Heart right ventricle (tissue), 16 donors: ENCODE measurements at regions not wholly inside any gene's neighbourhood (a gene's known extent, or its start where the extent isn't known, plus 50 kb on each side); places are given as distances from the start of the nearest gene placed in this dataset.

Experiments
- ATAC-seq, 8 donors: fragments of 200-7000 bp; cut with Tn5 transposase; one replicate each; pipeline ENCODE4 v1.9.1; 2020; ENCODE audit warnings: mild to moderate bottlenecking in 8 of 8, moderate library complexity in 8 of 8, moderate number of reproducible peaks in 1 of 8
- DNase-seq, 2 donors: peaks; one replicate each; pipeline ENCODE4 v3.0.0-alpha.2; 2020
- H3K27ac ChIP-seq, 10 donors: fragments of 200-600 bp; sonication (generic) in 2 of 10; one replicate each; pipeline versions ENCODE4 v1.5.0 to v1.8.0; 2020 to 2022; ENCODE audit warnings: mild to moderate bottlenecking in 3 of 10
- H3K27me3 ChIP-seq, 7 donors: fragments of 200-600 bp; one replicate each; pipeline ENCODE4 v1.8.0; 2021 to 2022; ENCODE audit warnings: mild to moderate bottlenecking in 2 of 7
- H3K36me3 ChIP-seq, 9 donors: fragments of 200-600 bp; sonication (generic) in 1 of 9; one replicate each; pipeline versions ENCODE4 v1.5.0 to v1.8.0; 2020 to 2022; ENCODE audit warnings: mild to moderate bottlenecking in 2 of 9
- H3K4me1 ChIP-seq, 9 donors: fragments of 200-600 bp; sonication (generic) in 1 of 9; one replicate each; pipeline versions ENCODE4 v1.5.0 to v1.8.0; 2020 to 2022; ENCODE audit warnings: mild to moderate bottlenecking in 4 of 9
- H3K4me3 ChIP-seq, 10 donors: fragments of 200-600 bp; sonication (generic) in 2 of 10; one replicate each; pipeline versions ENCODE4 v1.5.0 to v1.8.0; 2020 to 2022; ENCODE audit warnings: mild to moderate bottlenecking in 7 of 10, moderate library complexity in 2 of 10
- H3K9me3 ChIP-seq, 11 donors: fragments of 200-600 bp in 10 of 11; sonication (generic) in 2 of 11; one replicate each; pipeline versions ENCODE4 v1.5.0 to v1.8.0; 2013 to 2022; ENCODE audit warnings: mild to moderate bottlenecking in 2 of 11, control low read depth in 1 of 11, moderate library complexity in 1 of 11
- CTCF ChIP-seq, 9 donors: fragments of 200-600 bp; sonication (generic) in 2 of 9; IDR thresholded peaks; one replicate each; pipeline versions ENCODE4 v1.5.0 to v1.8.0; 2021 to 2022; ENCODE audit warnings: antibody characterized with exemption in 9 of 9, mild to moderate bottlenecking in 5 of 9, moderate library complexity in 1 of 9
- WGBS, 2 donors: extraction: QIAGEN DNeasy Blood & Tissue Kit; methylation state at CpG; one replicate each; pipeline ENCODE4 v1.1.7; 2013; ENCODE audit warnings: inconsistent platforms in 1 of 2; 5-methylcytosine and 5-hydroxymethylcytosine counted together
- intact Hi-C, 10 donors: fragments of 100-400 bp; cut with DNase I; formaldehyde crosslinking; loops; one replicate each; pipeline versions ENCODE4 v1.11.1 to v1.14.2; 2022
- donor health status: Arrhythmogenic right ventricular cardiomyopathy.
- donor health status: ischemic (EF 13 %, LVEDD 7.1; RV severe dilation, severe dysfunction).
- donor health status: healthy with polysubstance abuse.
- donor health status: DM: no; HTN: yes; CAD: no.
- donor health status: DM: no; HTN: no; CAD: no.
- donor health status: ischemic (EF 25% LVEDD 6.9; RV normal size, moderate dysfunction).
- donor health status: ischemic (EF 25% LVEDD 5.7; RV mildly dilated, moderate dysfunction).
- donor health status: healthy.
- donor health status: DM: yes; HTN: yes; CAD: no.
- donor health status: Ischemic cardiomyopathy.
- donor health status: ischemic (EF 35%, LVEDD 5.7; RV mildly dilated, moderate dysfunction).
- donor health status: nonischemic (EF 11% LVEDD 7.7; RV severe dilation, severe dysfunction).
- donor health status: DM: yes; HTN: yes; CAD: no.
- donor health status: PGD.
- donor health status: ischemic (EF 29% LVEDD 5.4; RV normal size, mild dysfunction).
- donor health status: nonischemic (EF 23%, LVEDD 6.1; RV moderate dilation, normal function).

- Histone ChIP-seq H3K27ac (no peak overlapping the region), H3K27me3 (no peaks in the 10 kb centered on the region), H3K9me3 (no peaks in the 10 kb centered on the region), H3K4me3 (no peak overlapping the region), H3K4me1 (peaks cover 0 to 16% (median 0%) of the 10 kb centered on the region in 9 donors), H3K36me3 (no peaks in the 10 kb centered on the region)
- TF ChIP-seq CTCF (IDR thresholded peaks at IDR 0.05), result no peak
- ATAC-seq (no peak), DNase-seq (no peak)
- WGBS, 2 donors, result 96 to 99% methylated on average over 4 of the region's 4 CpGs
- intact Hi-C loops, result no loop called here
These were observed 300.0 kb downstream of the PIK3R1 start for GRCh38 chr5:68515514-68515913.

GRCh38 chr5:68518286-68518685, 302.7 kb downstream of the PIK3R1 start:
- ATAC-seq, result no peak
- Histone ChIP-seq H3K36me3 (no peaks in the 10 kb centered on the region), H3K4me3 (no peak overlapping the region), H3K27me3 (no peaks in the 10 kb centered on the region), H3K9me3 (no peaks in the 10 kb centered on the region), H3K4me1 (peaks cover 0 to 28% (median 0%) of the 10 kb centered on the region in 9 donors), H3K27ac (no peak overlapping the region)
- WGBS, 2 donors, result 87 to 92% methylated on average over 4 of the region's 4 CpGs
- DNase-seq, result no peak
- no peak for TF ChIP-seq CTCF (IDR thresholded peaks at IDR 0.05)
- intact Hi-C loops, result no loop called here

DNA sequence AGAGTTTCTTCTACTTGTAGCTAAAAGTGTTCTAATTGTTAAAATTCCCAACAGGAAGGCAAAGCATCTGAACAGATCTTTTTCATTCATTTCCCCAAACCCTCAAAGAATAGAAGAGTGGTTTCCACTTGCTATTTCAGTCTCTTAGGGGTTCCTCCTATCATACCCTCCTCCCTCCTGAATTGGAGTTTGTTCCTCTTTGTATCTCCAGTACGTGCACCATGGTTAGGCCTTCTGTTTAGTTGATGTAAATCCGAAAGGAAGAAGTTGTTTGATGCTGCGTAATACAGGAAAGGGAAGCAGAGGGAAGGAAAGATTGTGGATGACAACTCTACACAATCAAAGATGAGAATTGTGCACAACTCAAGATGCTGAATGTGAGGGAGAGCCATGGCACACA, 303.6 kb downstream of the PIK3R1 start:
- peaks cover 0 to 28% (median 0%) of the 10 kb centered on the region in 9 donors for H3K4me1 ChIP-seq
- no peaks in the 10 kb centered on the region for H3K27me3 ChIP-seq
- intact Hi-C loops, result no loop called here
- peak overlapping the region in 1 of 10 donors; percentile 14 for H3K27ac ChIP-seq
- H3K36me3 ChIP-seq, result no peaks in the 10 kb centered on the region
- no peaks in the 10 kb centered on the region for H3K9me3 ChIP-seq
- WGBS, 2 donors, result 54 to 68% methylated on average over 3 of the region's 3 CpGs
- no peak for TF ChIP-seq CTCF (IDR thresholded peaks at IDR 0.05)
- H3K4me3 ChIP-seq, result no peak overlapping the region
- DNase-seq (no peak), ATAC-seq (peak in 7 of 8 donors; percentile 45 to 71 (median 52))

DNA sequence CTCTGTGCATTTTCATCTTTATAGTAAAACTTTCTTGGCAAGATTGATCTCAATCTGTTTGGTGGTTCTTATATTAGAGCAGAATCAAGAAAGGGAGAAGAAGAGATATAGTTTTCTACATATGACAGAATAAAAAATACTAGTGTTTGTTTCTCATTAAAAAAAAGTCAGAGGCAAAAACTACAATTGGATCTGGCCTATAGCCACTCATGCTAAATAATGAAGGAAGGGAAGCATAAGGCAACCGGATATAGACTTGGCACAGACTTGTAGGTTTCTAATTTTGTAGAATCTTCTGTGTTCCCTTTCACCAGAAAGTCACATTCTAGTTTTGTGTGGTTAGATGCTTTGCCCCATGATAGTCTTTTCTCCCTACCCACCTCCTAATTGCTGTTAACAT, 306.2 kb downstream of the PIK3R1 start:
- Histone ChIP-seq H3K9me3 (no peaks in the 10 kb centered on the region), H3K36me3 (no peaks in the 10 kb centered on the region), H3K4me3 (no peak overlapping the region), H3K4me1 (peaks cover 0 to 28% (median 0%) of the 10 kb centered on the region in 9 donors), H3K27me3 (no peaks in the 10 kb centered on the region), H3K27ac (no peak overlapping the region)
- intact Hi-C loops, result no loop called here
- 33 to 45% methylated on average over 1 of the region's 1 CpG for WGBS, 2 donors
- DNase-seq (no peak), ATAC-seq (no peak)
- TF ChIP-seq CTCF (IDR thresholded peaks at IDR 0.05), result no peak
